Astrocyte (in vitro differentiated cells and primary cell): ENCODE measurements at regions not wholly inside any gene's neighbourhood (a gene's known extent, or its start where the extent isn't known, plus 50 kb on each side); places are given as distances from the start of the nearest gene placed in this dataset.
A peak's percentile ranks its signal among the peaks of the same experiment; 100 is the strongest.

Source experiments
- DNase-seq: peaks from one replicate; pipeline ENCODE4 v3.0.0-alpha.2; 2010; ENCODE audit warnings: low read depth
- FAIRE-seq: peaks from 2 replicates; lab custom pipeline; 2011; peaks lifted over from hg19 to GRCh38; lab: Jason Lieb, UNC
- H2AFZ ChIP-seq: 2 replicates; pipeline ENCODE4 v1.6.0; 2012; ENCODE audit warnings: low read depth, low read length, inconsistent platforms
- H3K27ac ChIP-seq: 2 replicates; pipeline ENCODE4 v1.5.1; 2011; ENCODE audit warnings: low read depth, low read length, inconsistent platforms
- H3K27me3 ChIP-seq: 2 replicates; pipeline ENCODE4 v1.6.0; 2011; ENCODE audit warnings: low read length, inconsistent platforms; ENCODE audit not compliant: insufficient read depth
- H3K36me3 ChIP-seq: 2 replicates; pipeline ENCODE4 v1.5.1; 2011; ENCODE audit warnings: low read length, inconsistent platforms; ENCODE audit not compliant: insufficient read depth
- H3K4me1 ChIP-seq: 2 replicates; pipeline ENCODE4 v1.5.1; 2011; ENCODE audit warnings: low read length, inconsistent platforms; ENCODE audit not compliant: insufficient read depth
- H3K4me2 ChIP-seq: 2 replicates; pipeline ENCODE4 v1.6.0; 2012; ENCODE audit warnings: low read length, inconsistent platforms
- H3K4me3 ChIP-seq: 2 replicates; pipeline ENCODE4 v1.5.1; 2011; ENCODE audit warnings: low read depth, mild to moderate bottlenecking, low read length, inconsistent platforms; ENCODE audit not compliant: insufficient read depth
- H3K79me2 ChIP-seq: 2 replicates; pipeline ENCODE4 v1.6.0; 2012; ENCODE audit warnings: mild to moderate bottlenecking, low read length, inconsistent platforms; ENCODE audit not compliant: insufficient read depth
- H3K9ac ChIP-seq: 2 replicates; pipeline ENCODE4 v1.6.0; 2012; ENCODE audit warnings: mild to moderate bottlenecking, low read length, inconsistent platforms
- H3K9me3 ChIP-seq: 2 replicates; pipeline ENCODE4 v1.5.1; 2012; ENCODE audit warnings: low read depth, mild to moderate bottlenecking, low read length, inconsistent platforms; ENCODE audit not compliant: insufficient read depth
- H4K20me1 ChIP-seq: 2 replicates; pipeline ENCODE4 v1.6.0; 2012; ENCODE audit warnings: low read length, inconsistent platforms; ENCODE audit not compliant: insufficient read depth
- H3K27ac Mint-ChIP-seq: one replicate; pipeline ENCODE4 v1.8.0; 2021; ENCODE audit warnings: mild to moderate bottlenecking, mixed read lengths; ENCODE audit not compliant: unreplicated experiment
- H3K27me3 Mint-ChIP-seq: one replicate; pipeline ENCODE4 v1.8.0; 2021; ENCODE audit warnings: low read depth, mixed read lengths; ENCODE audit not compliant: unreplicated experiment
- H3K36me3 Mint-ChIP-seq: one replicate; pipeline ENCODE4 v1.8.0; 2021; ENCODE audit warnings: low read depth, mixed read lengths; ENCODE audit not compliant: unreplicated experiment
- H3K4me1 Mint-ChIP-seq: one replicate; pipeline ENCODE4 v1.8.0; 2021; ENCODE audit warnings: low read depth, mixed read lengths; ENCODE audit not compliant: unreplicated experiment
- H3K4me3 Mint-ChIP-seq: one replicate; pipeline ENCODE4 v1.8.0; 2021; ENCODE audit warnings: mild to moderate bottlenecking, moderate library complexity, mixed read lengths; ENCODE audit not compliant: unreplicated experiment
- H3K9me3 Mint-ChIP-seq: one replicate; pipeline ENCODE4 v1.8.0; 2021; ENCODE audit warnings: mild to moderate bottlenecking, mixed read lengths; ENCODE audit not compliant: unreplicated experiment
- EZH2 ChIP-seq: IDR thresholded peaks from 2 replicates; pipeline ENCODE4 v1.6.1; 2012; ENCODE audit warnings: mild to moderate bottlenecking, low read length, inconsistent platforms; ENCODE audit not compliant: insufficient read depth
- TF ChIP-seq, protein P1 (sequence below): IDR thresholded peaks from 2 replicates; pipeline ENCODE4 v1.5.1; 2011; ENCODE audit warnings: low read depth, mild to moderate bottlenecking, inconsistent platforms, low read length, moderate library complexity; ENCODE audit not compliant: insufficient read depth

DNA sequence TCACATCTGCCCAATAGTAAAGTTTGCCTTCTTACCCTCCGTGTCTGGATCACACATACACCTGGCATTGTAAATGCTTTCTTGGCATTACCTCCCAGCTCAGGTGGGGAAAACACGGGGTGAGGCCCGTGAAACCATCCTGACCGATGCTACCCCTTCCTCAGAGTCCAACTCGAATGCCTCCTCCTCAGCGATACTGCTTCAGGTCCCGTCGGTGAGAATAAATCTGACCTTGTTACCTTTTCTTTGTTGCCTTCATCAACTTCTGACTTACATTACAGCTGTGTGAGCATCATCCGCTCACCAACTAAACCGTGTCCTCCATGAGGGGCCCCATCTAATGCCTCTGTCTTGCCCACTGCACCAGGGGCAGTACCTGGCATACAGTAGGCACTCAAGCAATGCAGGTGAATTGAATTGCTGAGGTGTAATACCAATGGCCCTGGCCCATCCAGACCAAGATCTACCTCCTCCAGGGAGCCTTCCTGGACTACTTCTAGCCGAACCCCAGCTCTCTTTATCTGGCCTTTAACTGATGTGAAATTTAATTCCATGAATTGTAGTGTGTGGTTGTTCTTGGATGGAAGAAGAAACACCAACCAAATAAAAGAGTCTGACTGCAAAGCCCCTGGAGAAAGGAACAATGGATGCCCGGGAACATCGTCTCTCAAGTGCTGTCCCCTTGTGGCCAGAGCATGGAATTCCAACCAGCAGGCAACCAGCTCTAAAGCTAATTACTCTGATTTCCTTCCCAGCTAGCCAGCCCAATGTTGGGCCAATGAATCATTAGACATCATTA is 141.5 kb downstream of the ANKRD60 start:
- Histone ChIP-seq H3K36me3 (no peaks in the 10 kb centered on the region), H3K9ac (no peak overlapping the region), H3K4me1 (peaks cover 7% of the 10 kb centered on the region), H4K20me1 (no peaks in the 10 kb centered on the region), H3K27me3 (no peaks in the 10 kb centered on the region), H2AFZ (no peak overlapping the region), H3K27ac (no peak overlapping the region), H3K79me2 (no peaks in the 10 kb centered on the region), H3K9me3 (no peaks in the 10 kb centered on the region), H3K4me3 (no peak overlapping the region), H3K4me2 (no peak overlapping the region)
- Mint-ChIP-seq H3K4me3 (no peak overlapping the region), H3K27me3 (peaks cover 30% of the 10 kb centered on the region), H3K4me1 (peaks cover 2% of the 10 kb centered on the region), H3K27ac (no peak overlapping the region), H3K9me3 (peaks cover 11% of the 10 kb centered on the region), H3K36me3 (peaks cover 3% of the 10 kb centered on the region)
- TF ChIP-seq, protein P1, sequence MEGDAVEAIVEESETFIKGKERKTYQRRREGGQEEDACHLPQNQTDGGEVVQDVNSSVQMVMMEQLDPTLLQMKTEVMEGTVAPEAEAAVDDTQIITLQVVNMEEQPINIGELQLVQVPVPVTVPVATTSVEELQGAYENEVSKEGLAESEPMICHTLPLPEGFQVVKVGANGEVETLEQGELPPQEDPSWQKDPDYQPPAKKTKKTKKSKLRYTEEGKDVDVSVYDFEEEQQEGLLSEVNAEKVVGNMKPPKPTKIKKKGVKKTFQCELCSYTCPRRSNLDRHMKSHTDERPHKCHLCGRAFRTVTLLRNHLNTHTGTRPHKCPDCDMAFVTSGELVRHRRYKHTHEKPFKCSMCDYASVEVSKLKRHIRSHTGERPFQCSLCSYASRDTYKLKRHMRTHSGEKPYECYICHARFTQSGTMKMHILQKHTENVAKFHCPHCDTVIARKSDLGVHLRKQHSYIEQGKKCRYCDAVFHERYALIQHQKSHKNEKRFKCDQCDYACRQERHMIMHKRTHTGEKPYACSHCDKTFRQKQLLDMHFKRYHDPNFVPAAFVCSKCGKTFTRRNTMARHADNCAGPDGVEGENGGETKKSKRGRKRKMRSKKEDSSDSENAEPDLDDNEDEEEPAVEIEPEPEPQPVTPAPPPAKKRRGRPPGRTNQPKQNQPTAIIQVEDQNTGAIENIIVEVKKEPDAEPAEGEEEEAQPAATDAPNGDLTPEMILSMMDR: peak; percentile 99
- TF ChIP-seq EZH2: no peak
- FAIRE-seq (no peak), DNase-seq (no peak)

DNA sequence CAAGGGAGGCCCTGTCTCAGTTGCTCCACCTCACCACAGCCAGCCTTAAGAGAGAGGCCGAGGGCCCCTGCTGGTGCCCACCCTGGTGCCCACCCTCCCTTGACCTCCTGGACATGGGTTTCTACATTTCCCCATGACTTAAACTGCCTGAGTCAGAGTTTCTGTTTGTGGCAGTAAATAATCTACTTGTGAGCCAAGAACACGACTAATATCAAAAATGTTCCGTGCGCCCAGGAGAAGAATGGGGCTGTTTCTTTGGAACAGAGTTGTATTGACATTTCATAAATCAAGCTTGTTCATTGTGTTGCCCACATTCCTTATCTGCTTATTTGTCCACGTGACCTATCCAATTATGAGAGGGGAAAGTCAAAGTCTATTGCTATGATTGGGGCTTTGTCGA is 143.5 kb downstream of the ANKRD60 start:
- Histone ChIP-seq H3K27me3 (no peaks in the 10 kb centered on the region), H3K9me3 (no peaks in the 10 kb centered on the region), H4K20me1 (no peaks in the 10 kb centered on the region), H3K9ac (no peak overlapping the region), H3K4me2 (no peak overlapping the region), H2AFZ (no peak overlapping the region), H3K4me3 (no peak overlapping the region), H3K79me2 (no peaks in the 10 kb centered on the region), H3K27ac (no peak overlapping the region), H3K4me1 (peaks cover 12% of the 10 kb centered on the region), H3K36me3 (no peaks in the 10 kb centered on the region)
- DNase-seq (no peak), FAIRE-seq (no peak)
- Mint-ChIP-seq H3K36me3 (no peaks in the 10 kb centered on the region), H3K9me3 (peaks cover 4% of the 10 kb centered on the region), H3K27me3 (peaks cover 11% of the 10 kb centered on the region), H3K4me1 (peaks cover 5% of the 10 kb centered on the region), H3K27ac (no peak overlapping the region), H3K4me3 (no peak overlapping the region)
- TF ChIP-seq EZH2: no peak
- TF ChIP-seq, protein P1: no peak

DNA sequence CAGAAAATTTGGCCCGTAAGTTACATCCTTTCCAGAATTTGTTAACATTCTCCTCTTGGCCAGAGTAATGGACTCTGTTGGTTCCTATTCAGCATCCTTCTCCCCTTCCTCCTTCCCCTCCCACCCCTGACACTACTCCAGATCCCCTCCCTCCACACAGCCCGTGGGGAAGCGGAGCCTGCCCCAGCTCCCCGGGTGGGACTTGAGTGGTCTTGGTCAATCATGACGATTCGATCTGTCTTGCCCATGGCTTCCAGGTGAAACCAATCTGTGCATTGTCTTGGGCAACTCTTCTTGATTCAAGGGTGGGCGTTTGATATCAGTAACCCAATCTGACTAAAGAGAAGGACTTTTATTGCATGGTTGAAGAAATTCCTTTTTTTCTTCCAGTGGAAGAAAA is 143.9 kb downstream of the ANKRD60 start:
- DNase-seq (no peak), FAIRE-seq (no peak)
- Histone ChIP-seq H3K27ac (no peak overlapping the region), H3K9me3 (no peaks in the 10 kb centered on the region), H3K4me2 (no peak overlapping the region), H4K20me1 (no peaks in the 10 kb centered on the region), H3K27me3 (no peaks in the 10 kb centered on the region), H3K4me1 (peaks cover 14% of the 10 kb centered on the region), H3K36me3 (no peaks in the 10 kb centered on the region), H3K9ac (no peak overlapping the region), H3K79me2 (no peaks in the 10 kb centered on the region), H2AFZ (no peak overlapping the region), H3K4me3 (no peak overlapping the region)
- Mint-ChIP-seq H3K9me3 (peaks cover 7% of the 10 kb centered on the region), H3K27ac (no peak overlapping the region), H3K27me3 (peaks cover 11% of the 10 kb centered on the region), H3K4me3 (no peak overlapping the region), H3K36me3 (no peaks in the 10 kb centered on the region), H3K4me1 (peaks cover 5% of the 10 kb centered on the region)
- TF ChIP-seq, protein P1: no peak
- no peak for TF ChIP-seq EZH2
